Heart left ventricle (tissue), 16 donors: ENCODE measurements at regions not wholly inside any gene's neighbourhood (a gene's known extent, or its start where the extent isn't known, plus 50 kb on each side); places are given as distances from the start of the nearest gene placed in this dataset.

Experiments used
- ATAC-seq, 4 donors: fragments of 200-7000 bp; cut with Tn5 transposase; one replicate each; pipeline ENCODE4 v1.9.1; 2020 to 2022; ENCODE audit warnings: moderate library complexity in 4 of 4, mild to moderate bottlenecking in 3 of 4, moderate number of reproducible peaks in 1 of 4
- DNase-seq, 5 donors: peaks; one replicate each; pipeline ENCODE4 v3.0.0-alpha.2; 2020
- H3K27ac ChIP-seq, 12 donors: fragments of 200-600 bp; sonication (generic) in 4 of 12; one replicate each; pipeline versions ENCODE4 v1.5.0 to v1.8.0; 2016 to 2022; ENCODE audit warnings: mild to moderate bottlenecking in 2 of 12
- H3K27me3 ChIP-seq, 9 donors: fragments of 200-600 bp; sonication (generic) in 2 of 9; one replicate each; pipeline versions ENCODE4 v1.5.1 to v1.8.0; 2016 to 2022; ENCODE audit warnings: mild to moderate bottlenecking in 3 of 9
- H3K36me3 ChIP-seq, 9 donors: fragments of 200-600 bp; sonication (generic) in 2 of 9; one replicate each; pipeline versions ENCODE4 v1.5.0 to v1.8.0; 2018 to 2022; ENCODE audit warnings: mild to moderate bottlenecking in 2 of 9
- H3K4me1 ChIP-seq, 12 donors: fragments of 200-600 bp; sonication (generic) in 4 of 12; one replicate each; pipeline versions ENCODE4 v1.5.0 to v1.8.0; 2016 to 2022; ENCODE audit warnings: mild to moderate bottlenecking in 3 of 12
- H3K4me3 ChIP-seq, 12 donors: fragments of 200-600 bp; sonication (generic) in 4 of 12; one replicate each; pipeline versions ENCODE4 v1.5.0 to v1.8.0; 2017 to 2022; ENCODE audit warnings: mild to moderate bottlenecking in 9 of 12, moderate library complexity in 4 of 12
- H3K9me3 ChIP-seq, 12 donors: fragments of 200-600 bp; sonication (generic) in 4 of 12; one replicate each; pipeline versions ENCODE4 v1.5.0 to v1.8.0; 2016 to 2022; ENCODE audit warnings: mild to moderate bottlenecking in 1 of 12
- CTCF ChIP-seq, 12 donors: fragments of 200-600 bp; sonication (generic) in 4 of 12; IDR thresholded peaks; one replicate each; pipeline versions ENCODE4 v1.5.0 to v1.8.0; 2018 to 2022; ENCODE audit warnings: antibody characterized with exemption in 12 of 12, mild to moderate bottlenecking in 5 of 12
- POLR2A ChIP-seq, 2 donors: fragments of 450-650 bp; IDR thresholded peaks; one replicate each; pipeline ENCODE4 v1.6.1; 2017; ENCODE audit warnings: antibody characterized with exemption in 2 of 2, mild to moderate bottlenecking in 2 of 2, moderate library complexity in 2 of 2
- WGBS, 4 donors: extraction: QIAGEN DNeasy Blood & Tissue Kit in 2 of 4; methylation state at CpG; one replicate each; pipeline versions ENCODE4 v1.1.5 to v1.1.7; 2013 to 2018; 5-methylcytosine and 5-hydroxymethylcytosine counted together
- intact Hi-C, 10 donors: fragments of 100-400 bp; cut with DNase I; formaldehyde crosslinking; loops; one replicate each; pipeline versions ENCODE4 v1.11.1 to v1.14.2; 2022
- donor health status: ischemic (EF 13 %, LVEDD 7.1; RV severe dilation, severe dysfunction).
- donor health status: healthy with polysubstance abuse.
- donor health status: DM: no; HTN: yes; CAD: no.
- donor health status: DM: no; HTN: no; CAD: no.
- donor health status: ischemic (EF 25% LVEDD 6.9; RV normal size, moderate dysfunction).
- donor health status: ischemic (EF 25% LVEDD 5.7; RV mildly dilated, moderate dysfunction).
- donor health status: healthy.
- donor health status: DM: yes; HTN: yes; CAD: no.
- donor health status: ischemic (EF 35%, LVEDD 5.7; RV mildly dilated, moderate dysfunction).
- donor health status: nonischemic (EF 11% LVEDD 7.7; RV severe dilation, severe dysfunction).
- donor health status: DM: yes; HTN: yes; CAD: no.
- donor health status: PGD.
- donor health status: ischemic (EF 29% LVEDD 5.4; RV normal size, mild dysfunction).
- donor health status: nonischemic (EF 23%, LVEDD 6.1; RV moderate dilation, normal function).

GRCh38 chr3:22966349-22966748 is 236.8 kb upstream of the UBE2E2 start:
- TF ChIP-seq POLR2A (IDR thresholded peaks at IDR 0.05) (no peak), CTCF (IDR thresholded peaks at IDR 0.05) (no peak)
- DNase-seq = no peak
- Histone ChIP-seq H3K4me3 (no peak overlapping the region), H3K36me3 (no peaks in the 10 kb centered on the region), H3K27ac (no peak overlapping the region), H3K4me1 (no peaks in the 10 kb centered on the region), H3K9me3 (no peaks in the 10 kb centered on the region), H3K27me3 (no peaks in the 10 kb centered on the region)
- intact Hi-C loops = loop anchor here in 2 of 10 donors (5.0 to 10.0 kb wide), 2 partner anchors 229 to 792 kb away; no protein-coding TSS in a partner anchor
- no peak for ATAC-seq

- WGBS, 4 donors = 82 to 100% (median 93%) methylated on average over 1 of the region's 1 CpG
- ATAC-seq (no peak), DNase-seq (no peak)
- Histone ChIP-seq H3K9me3 (no peaks in the 10 kb centered on the region), H3K27me3 (no peaks in the 10 kb centered on the region), H3K4me3 (no peak overlapping the region), H3K4me1 (no peaks in the 10 kb centered on the region), H3K36me3 (no peaks in the 10 kb centered on the region), H3K27ac (no peak overlapping the region)
- TF ChIP-seq POLR2A (IDR thresholded peaks at IDR 0.05) (no peak), CTCF (IDR thresholded peaks at IDR 0.05) (no peak)
- intact Hi-C loops = loop anchor here in 2 of 10 donors (5.0 to 10.0 kb wide), 2 partner anchors 232 to 794 kb away; no protein-coding TSS in a partner anchor
These were observed 233.9 kb upstream of the UBE2E2 start for GRCh38 chr3:22969276-22969675.

- no peak for ATAC-seq
- intact Hi-C loops = no loop called here
- WGBS, 4 donors = 94 to 97% (median 96%) methylated on average over 3 of the region's 3 CpGs
These were observed 231.6 kb upstream of the UBE2E2 start for GRCh38 chr3:22971497-22971896.

GRCh38 chr3:22977042-22977441 is 226.1 kb upstream of the UBE2E2 start:
- no peaks in the 10 kb centered on the region for H3K36me3 ChIP-seq
- H3K9me3 ChIP-seq = peaks cover 0 to 4% (median 0%) of the 10 kb centered on the region in 12 donors
- 83 to 95% (median 87%) methylated on average over 2 of the region's 2 CpGs for WGBS, 4 donors
- no peaks in the 10 kb centered on the region for H3K27me3 ChIP-seq
- no peak overlapping the region for H3K4me3 ChIP-seq
- DNase-seq (no peak), ATAC-seq (no peak)
- intact Hi-C loops = no loop called here
- H3K4me1 ChIP-seq = peaks cover 0 to 15% (median 2%) of the 10 kb centered on the region in 12 donors
- H3K27ac ChIP-seq = no peak overlapping the region
- TF ChIP-seq CTCF (IDR thresholded peaks at IDR 0.05) (no peak), POLR2A (IDR thresholded peaks at IDR 0.05) (no peak)

More at GRCh38 chr3:22971497-22971896, 231.6 kb upstream of the UBE2E2 start:
- Histone ChIP-seq H3K4me3 (no peak overlapping the region), H3K36me3 (no peaks in the 10 kb centered on the region), H3K27ac (no peak overlapping the region), H3K4me1 (no peaks in the 10 kb centered on the region), H3K27me3 (no peaks in the 10 kb centered on the region), H3K9me3 (peaks cover 0 to 4% (median 0%) of the 10 kb centered on the region in 12 donors)
- TF ChIP-seq CTCF (IDR thresholded peaks at IDR 0.05) (no peak), POLR2A (IDR thresholded peaks at IDR 0.05) (no peak)
- no peak for DNase-seq
